AG04450 (cell line): ENCODE measurements at regions not wholly inside any gene's neighbourhood (a gene's known extent, or its start where the extent isn't known, plus 50 kb on each side); places are given as distances from the start of the nearest gene placed in this dataset.

Source experiments
- CTCF ChIA-PET: fragments of 300-600, 350-600 bp; formaldehyde crosslinking; extraction: SDS; loops from one replicate; lab custom pipeline; 2022; ENCODE audit warnings: antibody characterized with exemption, inconsistent platforms; lab: Charles Lee
- POLR2A ChIA-PET: fragments of 350-600 bp; formaldehyde crosslinking; extraction: SDS; loops from one replicate; lab custom pipeline; 2021; ENCODE audit warnings: antibody characterized with exemption, inconsistent platforms; lab: Yijun Ruan, JAX
- DNase-seq: peaks from one replicate; pipeline ENCODE4 v3.0.0-alpha.2; 2011; ENCODE audit warnings: low read depth, low spot score
- H3K27ac ChIP-seq: one replicate; pipeline ENCODE4 v1.5.1; 2012; ENCODE audit warnings: low read depth, low read length, control low read depth
- H3K27me3 ChIP-seq: one replicate; pipeline ENCODE4 v1.6.0; 2012; ENCODE audit warnings: low read length; ENCODE audit not compliant: control insufficient read depth, insufficient read depth
- H3K4me3 ChIP-seq: 2 replicates; pipeline ENCODE4 v1.5.1; 2011; ENCODE audit warnings: mild to moderate bottlenecking, low read depth, low read length, control low read depth
- H3K9me3 ChIP-seq: 2 replicates; pipeline ENCODE4 v1.5.1; 2012; ENCODE audit warnings: low read length; ENCODE audit not compliant: control insufficient read depth, insufficient read depth
- CTCF ChIP-seq: IDR thresholded peaks from 2 replicates; pipeline ENCODE4 v1.5.1; 2011; ENCODE audit warnings: low read depth, low read length, control low read depth, inconsistent platforms

GRCh38 chr2:236678307-236678975 lies 108.8 kb downstream of the ACKR3 start:
- Histone ChIP-seq H3K4me3 (no peak overlapping the region), H3K9me3 (no peaks in the 10 kb centered on the region; the same call in 1 of the 2 replicates), H3K27me3 (no peaks in the 10 kb centered on the region), H3K27ac (no peak overlapping the region)
- no peak for DNase-seq
- ChIA-PET POLR2A (no interaction called here), CTCF (interaction anchor here (0.9 kb wide), 1 partner anchor 498 kb away, joined by 3 read pairs; no protein-coding TSS in a partner anchor)
- TF ChIP-seq CTCF = no peak

- POLR2A ChIA-PET = no interaction called here
- CTCF ChIA-PET = no interaction called here
- Histone ChIP-seq H3K27me3 (no peaks in the 10 kb centered on the region), H3K27ac (no peak overlapping the region), H3K9me3 (no peaks in the 10 kb centered on the region), H3K4me3 (no peak overlapping the region)
- no peak for DNase-seq
- TF ChIP-seq CTCF = no peak
These were observed 110.5 kb downstream of the ACKR3 start for GRCh38 chr2:236679884-236680860.

GRCh38 chr2:236682651-236683422 lies 113.2 kb downstream of the ACKR3 start:
- ChIA-PET CTCF (no interaction called here), POLR2A (no interaction called here)
- no peak overlapping the region for H3K4me3 ChIP-seq

DNA sequence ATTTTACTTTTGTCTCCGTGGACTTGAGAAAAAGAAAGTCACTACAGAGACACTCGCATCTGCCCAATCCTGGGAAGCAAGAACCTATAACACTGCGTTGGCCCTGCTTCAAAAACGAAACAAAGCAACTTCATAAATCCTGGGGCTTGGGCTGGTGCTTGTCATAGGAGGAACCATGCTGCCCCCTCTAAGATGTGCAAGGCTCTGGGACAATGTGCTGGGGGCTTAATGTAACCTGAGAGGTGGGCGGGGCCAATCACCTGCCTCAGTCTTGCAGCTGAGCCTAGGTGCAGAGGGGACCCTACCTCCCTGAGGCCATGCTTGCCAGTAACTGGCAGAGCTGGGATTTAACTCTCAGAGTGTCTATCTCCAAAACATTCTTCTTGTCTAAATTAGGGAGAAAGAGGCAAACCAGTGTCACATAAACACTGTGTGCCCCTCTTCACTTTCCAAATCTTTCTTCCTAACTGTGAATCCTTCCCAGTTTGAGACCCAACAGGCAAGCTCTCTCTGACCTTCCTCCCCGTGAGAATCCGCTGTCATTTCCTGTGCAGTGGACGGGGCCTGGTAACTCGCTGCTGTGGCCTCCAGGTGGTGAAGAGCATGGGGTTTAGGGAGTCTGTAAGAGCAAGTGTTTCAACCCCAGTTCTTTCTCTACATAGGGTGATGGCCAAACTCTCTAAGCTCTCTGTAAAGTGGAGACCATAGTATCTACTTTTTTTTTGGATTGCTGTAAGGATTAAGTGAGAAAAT lies 115.1 kb downstream of the ACKR3 start:
- ChIA-PET CTCF (no interaction called here), POLR2A (no interaction called here)
- Histone ChIP-seq H3K4me3 (no peak overlapping the region), H3K9me3 (no peaks in the 10 kb centered on the region), H3K27me3 (no peaks in the 10 kb centered on the region), H3K27ac (no peak overlapping the region)
- DNase-seq = no peak
- TF ChIP-seq CTCF = no peak

More at GRCh38 chr2:236682651-236683422, 113.2 kb downstream of the ACKR3 start:
- DNase-seq = no peak
- Histone ChIP-seq H3K27me3 (no peaks in the 10 kb centered on the region), H3K9me3 (no peaks in the 10 kb centered on the region), H3K27ac (no peak overlapping the region)
- TF ChIP-seq CTCF = no peak
